Ovary (tissue), 3 donors: ENCODE measurements at regions not wholly inside any gene's neighbourhood (a gene's known extent, or its start where the extent isn't known, plus 50 kb on each side); places are given as distances from the start of the nearest gene placed in this dataset.
"Not testable (repeated sequence)": the region's sequence is repeated elsewhere in the genome, so short reads cannot be mapped to it uniquely, and the experiment has no call there.

ENCODE experiments used
- CTCF ChIP-seq, 3 donors: fragments of 450-650 bp in 2 of 3; fragments of 200-600 bp in 1 of 3; IDR thresholded peaks; one replicate each; pipeline versions ENCODE4 v1.5.1 to v1.8.0; 2016 to 2022; ENCODE audit warnings: antibody characterized with exemption in 3 of 3, mild to moderate bottlenecking in 1 of 3
- EP300 ChIP-seq: sonication (generic); formaldehyde crosslinking; IDR thresholded peaks from one replicate; pipeline ENCODE4 v1.6.1; 2017; ENCODE audit warnings: antibody characterized with exemption
- donor health status: DM: no; HTN: no; CAD: no.

- not testable (repeated sequence) for TF ChIP-seq EP300; CTCF (IDR thresholded peaks at IDR 0.05)
Measured at GRCh38 chr21:6120863-6121262, 4400.5 kb upstream of the TPTE start.
